Fibroblast of lung (primary cell): ENCODE measurements at regions not wholly inside any gene's neighbourhood (a gene's known extent, or its start where the extent isn't known, plus 50 kb on each side); places are given as distances from the start of the nearest gene placed in this dataset.

Experiments
- DNase-seq, 2 donors: peaks; one replicate each; pipeline versions ENCODE4 v3.0.0 to v3.0.0-alpha.2; 2010; ENCODE audit warnings: low read depth in 2 of 2
- H2AFZ ChIP-seq: 2 replicates; pipeline ENCODE4 v1.5.1; 2012; ENCODE audit warnings: low read length, control low read depth, inconsistent platforms
- H3K27ac ChIP-seq: 2 replicates; pipeline ENCODE4 v1.5.1; 2011; ENCODE audit warnings: low read length, control low read depth; ENCODE audit not compliant: insufficient read depth
- H3K27me3 ChIP-seq: 2 replicates; pipeline ENCODE4 v1.5.1; 2011; ENCODE audit warnings: mild to moderate bottlenecking, low read length; ENCODE audit not compliant: control insufficient read depth, insufficient read depth
- H3K36me3 ChIP-seq: 2 replicates; pipeline ENCODE4 v1.5.1; 2011; ENCODE audit warnings: low read length; ENCODE audit not compliant: control insufficient read depth, insufficient read depth
- H3K4me1 ChIP-seq: 2 replicates; pipeline ENCODE4 v1.5.1; 2011; ENCODE audit warnings: low read length; ENCODE audit not compliant: control insufficient read depth, insufficient read depth; ENCODE audit errors: extremely low read depth
- H3K4me2 ChIP-seq: 2 replicates; pipeline ENCODE4 v1.5.1; 2011; ENCODE audit warnings: low read length, control low read depth; ENCODE audit not compliant: insufficient read depth; ENCODE audit errors: extremely low read depth
- H3K4me3 ChIP-seq, 4 experiments: fragments of 200-600 bp in 1 of 4; sonication (generic) in 1 of 4; replicated peaks in 1 of 4; 2 replicates each; pipeline ENCODE4 v1.5.1; 2011 to 2016; ENCODE audit warnings: low read length in 4 of 4, low read depth in 3 of 4, mild to moderate bottlenecking in 3 of 4, control low read depth in 2 of 4, inconsistent platforms in 1 of 4, mixed read lengths in 1 of 4; ENCODE audit not compliant: insufficient read depth in 1 of 4; ENCODE audit errors: control extremely low read depth in 1 of 4
- H3K79me2 ChIP-seq: 2 replicates; pipeline ENCODE4 v1.5.1; 2012; ENCODE audit warnings: mild to moderate bottlenecking, low read length, inconsistent platforms; ENCODE audit not compliant: control insufficient read depth, insufficient read depth
- H3K9ac ChIP-seq: 2 replicates; pipeline ENCODE4 v1.5.1; 2011; ENCODE audit warnings: mild to moderate bottlenecking, low read length, control low read depth; ENCODE audit not compliant: insufficient read depth
- H3K9me3 ChIP-seq: 2 replicates; pipeline ENCODE4 v1.5.1; 2012; ENCODE audit warnings: low read depth, low read length; ENCODE audit not compliant: control insufficient read depth, insufficient read depth
- H4K20me1 ChIP-seq: 2 replicates; pipeline ENCODE4 v1.5.1; 2011; ENCODE audit warnings: low read length; ENCODE audit not compliant: control insufficient read depth, insufficient read depth; ENCODE audit errors: extremely low read depth
- CTCF ChIP-seq, 2 donors: IDR thresholded peaks in 1 of 2; conservative IDR thresholded peaks in 1 of 2; 1 replicate in 1 of 2; 2 replicates in 1 of 2; pipeline ENCODE4 v1.5.1; 2011 to 2012; ENCODE audit warnings: low read length in 2 of 2, control low read depth in 1 of 2, inconsistent platforms in 1 of 2, low read depth in 1 of 2, mild to moderate bottlenecking in 1 of 2
- EZH2 ChIP-seq: IDR thresholded peaks from 2 replicates; pipeline ENCODE4 v1.5.1; 2012; ENCODE audit warnings: low read length, control low read depth, mild to moderate bottlenecking; ENCODE audit errors: missing control alignments

- Histone ChIP-seq H3K9me3 (no peaks in the 10 kb centered on the region), H3K4me2 (no peak overlapping the region), H3K4me1 (no peaks in the 10 kb centered on the region), H2AFZ (no peak overlapping the region), H3K79me2 (no peaks in the 10 kb centered on the region), H3K27me3 (no peaks in the 10 kb centered on the region), H4K20me1 (no peaks in the 10 kb centered on the region), H3K4me3 (no peak overlapping the region), H3K9ac (no peak overlapping the region), H3K27ac (no peak overlapping the region), H3K36me3 (no peaks in the 10 kb centered on the region)
- DNase-seq, result peak in 1 of 2 donors; percentile 68
- TF ChIP-seq CTCF (conservative IDR thresholded peaks at IDR 0.05 in 1 of 2, IDR thresholded peaks at IDR 0.05 in 1 of 2; ENCODE audit: low read depth in 1 of 2, low read length in 2 of 2) (no peak), EZH2 (no peak)
These were observed 135.5 kb upstream of the CPM start for GRCh38 chr12:69068448-69068847.

- Histone ChIP-seq H3K4me1 (no peaks in the 10 kb centered on the region), H3K27ac (no peak overlapping the region), H2AFZ (no peak overlapping the region), H3K36me3 (no peaks in the 10 kb centered on the region), H3K4me2 (no peak overlapping the region), H3K79me2 (no peaks in the 10 kb centered on the region), H3K4me3 (no peak overlapping the region), H3K27me3 (no peaks in the 10 kb centered on the region), H3K9ac (no peak overlapping the region), H3K9me3 (no peaks in the 10 kb centered on the region), H4K20me1 (no peaks in the 10 kb centered on the region)
- no peak for TF ChIP-seq CTCF (conservative IDR thresholded peaks at IDR 0.05 in 1 of 2, IDR thresholded peaks at IDR 0.05 in 1 of 2; ENCODE audit: low read depth in 1 of 2, low read length in 2 of 2)
- TF ChIP-seq EZH2, result no peak
- no peak for DNase-seq
These were observed 136.5 kb upstream of the CPM start for GRCh38 chr12:69069479-69069878.

- no peaks in the 10 kb centered on the region for H3K36me3 ChIP-seq
- H3K4me1 ChIP-seq, result no peaks in the 10 kb centered on the region
- no peak overlapping the region for H3K27ac ChIP-seq
- H3K9ac ChIP-seq, result no peak overlapping the region
- no peak overlapping the region for H3K4me2 ChIP-seq
- no peaks in the 10 kb centered on the region for H3K27me3 ChIP-seq
- H3K4me3 ChIP-seq, result no peak overlapping the region
- no peaks in the 10 kb centered on the region for H4K20me1 ChIP-seq
- H2AFZ ChIP-seq, result no peak overlapping the region
- TF ChIP-seq CTCF (conservative IDR thresholded peaks at IDR 0.05 in 1 of 2, IDR thresholded peaks at IDR 0.05 in 1 of 2; ENCODE audit: low read depth in 1 of 2, low read length in 2 of 2) (peak; percentile 95 to 98), EZH2 (no peak)
- H3K79me2 ChIP-seq, result no peaks in the 10 kb centered on the region
- no peaks in the 10 kb centered on the region for H3K9me3 ChIP-seq
- DNase-seq, result peak; percentile 47 to 79
These were observed 137.5 kb upstream of the CPM start for GRCh38 chr12:69070319-69071090.
